ENCODE measurements at regions not wholly inside any gene's neighbourhood (a gene's known extent, or its start where the extent isn't known, plus 50 kb on each side); places are given as distances from the start of the nearest gene placed in this dataset.

DNA sequence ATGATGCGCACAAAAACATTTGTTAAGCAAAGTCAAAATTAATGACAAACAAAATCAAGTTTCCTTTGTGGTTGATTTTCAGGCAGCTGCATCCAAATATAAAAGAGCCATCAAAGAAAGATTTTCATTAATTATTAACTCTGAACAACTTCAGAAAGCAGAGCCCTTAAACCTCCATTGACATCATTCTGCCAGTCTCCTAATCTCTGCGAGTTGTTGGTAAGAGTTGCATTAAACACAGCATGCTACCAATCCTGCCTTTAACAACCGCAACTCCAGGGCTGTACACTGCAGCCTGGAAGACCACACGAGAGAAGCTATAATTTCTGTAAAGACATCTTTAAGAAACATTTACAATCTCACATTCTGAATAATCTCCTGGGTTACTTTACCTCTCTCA is 204.6 kb downstream of the NR2F2 start:
- no peak overlapping the region for H3K27ac ChIP-seq
- TF ChIP-seq, protein P1, sequence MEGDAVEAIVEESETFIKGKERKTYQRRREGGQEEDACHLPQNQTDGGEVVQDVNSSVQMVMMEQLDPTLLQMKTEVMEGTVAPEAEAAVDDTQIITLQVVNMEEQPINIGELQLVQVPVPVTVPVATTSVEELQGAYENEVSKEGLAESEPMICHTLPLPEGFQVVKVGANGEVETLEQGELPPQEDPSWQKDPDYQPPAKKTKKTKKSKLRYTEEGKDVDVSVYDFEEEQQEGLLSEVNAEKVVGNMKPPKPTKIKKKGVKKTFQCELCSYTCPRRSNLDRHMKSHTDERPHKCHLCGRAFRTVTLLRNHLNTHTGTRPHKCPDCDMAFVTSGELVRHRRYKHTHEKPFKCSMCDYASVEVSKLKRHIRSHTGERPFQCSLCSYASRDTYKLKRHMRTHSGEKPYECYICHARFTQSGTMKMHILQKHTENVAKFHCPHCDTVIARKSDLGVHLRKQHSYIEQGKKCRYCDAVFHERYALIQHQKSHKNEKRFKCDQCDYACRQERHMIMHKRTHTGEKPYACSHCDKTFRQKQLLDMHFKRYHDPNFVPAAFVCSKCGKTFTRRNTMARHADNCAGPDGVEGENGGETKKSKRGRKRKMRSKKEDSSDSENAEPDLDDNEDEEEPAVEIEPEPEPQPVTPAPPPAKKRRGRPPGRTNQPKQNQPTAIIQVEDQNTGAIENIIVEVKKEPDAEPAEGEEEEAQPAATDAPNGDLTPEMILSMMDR (conservative IDR thresholded peaks at IDR 0.05): no peak

DNA sequence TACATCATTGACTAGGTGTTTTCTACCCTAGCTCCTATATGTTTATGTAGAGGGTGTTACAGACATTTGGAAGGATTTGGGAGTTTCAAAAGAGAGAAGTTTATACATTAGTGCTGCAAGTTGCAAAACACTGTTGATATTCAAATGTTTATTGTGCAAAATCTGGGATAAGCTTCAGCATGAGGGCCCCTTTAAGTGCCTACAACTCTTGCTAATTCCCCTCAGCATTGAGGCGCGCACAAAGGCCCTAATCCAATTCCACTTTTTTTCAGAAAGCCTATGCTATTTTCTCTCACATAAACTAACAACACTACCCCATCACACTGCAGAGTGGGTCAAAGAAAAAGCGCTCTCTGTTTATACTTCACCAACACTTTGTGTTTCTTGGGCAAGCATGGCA is 208.0 kb downstream of the NR2F2 start:
- H3K27ac ChIP-seq: no peak overlapping the region
- TF ChIP-seq, protein P1 (conservative IDR thresholded peaks at IDR 0.05): no peak

DNA sequence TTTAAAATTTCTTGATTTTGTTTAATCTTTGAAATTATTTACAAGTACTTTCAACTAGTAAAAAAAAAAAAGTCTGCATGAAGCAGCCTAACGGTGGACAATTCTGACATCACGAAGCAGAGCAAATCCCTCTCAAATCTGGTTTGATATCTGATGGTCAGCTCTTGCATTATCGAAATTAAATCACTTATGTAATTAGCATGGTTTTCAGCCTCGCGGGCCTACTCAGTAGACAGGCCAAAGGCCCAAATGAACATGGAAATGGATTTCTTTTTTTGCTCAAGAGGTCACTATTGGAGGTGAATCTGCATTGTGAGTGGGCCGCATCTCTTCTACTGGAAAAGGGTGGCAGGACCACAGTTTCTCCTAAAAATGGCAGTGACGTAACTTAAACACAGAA is 209.8 kb downstream of the NR2F2 start:
- no peak overlapping the region for H3K27ac ChIP-seq
- TF ChIP-seq, protein P1 (conservative IDR thresholded peaks at IDR 0.05): no peak

DNA sequence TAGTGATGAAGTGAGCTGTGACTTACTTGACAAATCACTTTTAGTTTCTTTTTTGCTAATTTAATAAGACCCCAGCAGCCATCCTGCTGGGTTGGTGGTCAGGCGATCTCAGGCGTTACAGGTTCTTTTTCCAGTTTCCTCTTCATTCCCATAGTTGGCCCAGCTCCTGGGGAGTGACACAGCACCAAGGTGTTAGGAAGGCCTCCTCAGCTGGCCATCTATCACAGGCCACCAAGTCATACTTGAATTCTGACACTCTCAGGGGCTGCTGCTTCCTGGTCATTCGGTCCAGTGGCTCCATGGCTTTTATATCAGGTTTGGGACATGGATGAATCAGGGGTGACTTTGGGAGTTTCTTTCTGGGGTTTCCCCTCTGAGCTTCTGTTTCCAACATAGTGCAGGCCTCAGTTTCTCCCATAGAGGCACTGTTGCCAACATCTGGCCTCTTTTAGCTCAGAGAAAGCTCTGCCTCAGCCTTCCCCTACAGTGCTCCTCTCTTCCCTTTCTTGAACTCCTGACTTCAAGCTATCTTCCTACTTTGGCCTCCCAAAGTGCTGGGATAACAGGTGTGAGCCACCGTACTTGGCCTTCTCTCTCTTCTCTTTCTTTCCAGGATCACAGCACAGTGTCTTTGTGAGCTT is 211.8 kb downstream of the NR2F2 start:
- TF ChIP-seq, protein P1 (conservative IDR thresholded peaks at IDR 0.05): no peak
- H3K27ac ChIP-seq: no peak overlapping the region

DNA sequence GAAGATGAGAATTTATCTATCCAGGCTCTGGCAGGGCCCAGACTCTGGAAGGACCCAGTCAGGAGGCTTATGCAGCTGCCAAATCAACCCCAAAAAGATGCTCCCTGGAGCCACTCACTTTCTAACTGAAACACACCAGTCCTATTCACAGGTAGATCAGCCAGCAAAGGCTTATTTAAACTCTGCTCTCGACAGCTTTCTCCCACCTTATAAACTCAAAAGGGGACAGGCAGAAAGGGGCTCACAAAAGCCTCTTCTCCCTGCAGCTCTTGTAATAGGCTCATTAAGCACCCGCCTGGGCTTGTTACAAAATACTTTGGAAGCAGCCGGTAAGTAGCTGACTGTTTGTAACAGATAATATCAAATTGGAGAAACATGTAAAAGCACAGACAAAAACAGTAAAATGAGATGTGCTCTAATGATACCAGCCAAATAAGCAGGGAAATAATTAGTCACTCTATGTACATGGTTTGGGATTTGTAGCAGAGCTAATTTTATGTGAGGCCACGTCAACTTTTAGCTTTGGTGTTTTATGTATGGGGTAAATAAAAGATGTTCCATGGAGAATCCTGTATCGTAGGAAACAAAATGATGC is 213.8 kb downstream of the NR2F2 start:
- TF ChIP-seq, protein P1 (conservative IDR thresholded peaks at IDR 0.05): no peak
- no peak overlapping the region for H3K27ac ChIP-seq

DNA sequence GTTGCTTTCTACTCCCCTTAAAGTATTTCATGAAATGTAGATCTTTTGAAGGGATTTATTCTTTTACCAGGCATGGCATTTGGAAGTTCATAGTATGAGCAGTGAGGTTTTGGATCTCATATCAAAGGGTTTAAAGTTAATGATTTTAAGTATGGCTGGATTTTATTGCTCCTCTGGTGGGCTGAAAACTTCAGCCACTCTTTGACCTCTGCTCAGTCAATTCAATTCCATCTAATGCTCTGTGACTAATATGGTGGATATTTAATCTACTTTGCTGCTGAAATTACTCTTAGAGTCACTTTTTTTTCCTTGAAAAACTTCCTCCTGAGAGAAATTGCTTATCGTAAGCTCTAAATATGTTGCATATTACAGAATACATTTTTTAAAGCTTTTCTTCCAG is 218.6 kb downstream of the NR2F2 start:
- H3K27ac ChIP-seq: no peak overlapping the region
- TF ChIP-seq, protein P1 (conservative IDR thresholded peaks at IDR 0.05): no peak

DNA sequence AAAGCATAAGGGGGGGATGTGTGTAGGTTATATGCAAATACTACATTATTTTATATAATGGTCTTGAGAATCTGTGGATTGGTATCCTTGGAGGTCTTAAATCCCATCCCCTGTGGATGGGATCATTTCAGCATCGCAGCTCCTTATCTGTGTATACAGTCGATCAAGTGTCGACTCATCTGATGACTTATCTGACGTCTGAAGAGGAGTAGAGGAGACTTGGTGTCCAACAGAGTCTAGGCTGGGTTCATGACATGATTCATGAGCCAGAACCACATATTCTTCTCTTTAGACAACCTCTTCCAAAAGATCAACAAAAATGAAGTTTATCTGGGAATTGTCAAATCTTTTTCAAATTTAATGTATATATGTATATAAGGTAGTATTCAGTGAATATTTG is 220.7 kb downstream of the NR2F2 start:
- TF ChIP-seq, protein P1 (conservative IDR thresholded peaks at IDR 0.05): no peak
- no peak overlapping the region for H3K27ac ChIP-seq
